ENCODE measurements at regions not wholly inside any gene's neighbourhood (a gene's known extent, or its start where the extent isn't known, plus 50 kb on each side); places are given as distances from the start of the nearest gene placed in this dataset.

DNA sequence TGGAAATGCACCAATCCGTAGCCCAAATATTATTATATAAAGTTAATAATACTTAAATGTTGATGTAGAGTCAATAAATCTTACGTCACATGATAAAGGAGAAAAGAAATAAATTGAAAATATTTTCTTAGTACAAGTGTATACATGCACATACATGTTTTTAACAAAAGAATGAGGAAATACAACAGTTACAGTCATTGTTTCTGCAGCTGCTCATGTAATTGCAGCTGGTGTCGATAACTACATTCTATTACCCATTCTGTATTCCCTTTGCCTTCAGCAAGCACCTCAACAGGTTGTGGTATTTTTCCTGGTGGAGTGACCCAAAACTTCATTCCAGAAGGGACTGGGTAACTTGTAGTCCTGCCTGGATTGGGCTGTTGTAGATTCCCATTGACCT lies 377.8 kb upstream of the FSIP2 start:
- TF ChIP-seq, protein P1, sequence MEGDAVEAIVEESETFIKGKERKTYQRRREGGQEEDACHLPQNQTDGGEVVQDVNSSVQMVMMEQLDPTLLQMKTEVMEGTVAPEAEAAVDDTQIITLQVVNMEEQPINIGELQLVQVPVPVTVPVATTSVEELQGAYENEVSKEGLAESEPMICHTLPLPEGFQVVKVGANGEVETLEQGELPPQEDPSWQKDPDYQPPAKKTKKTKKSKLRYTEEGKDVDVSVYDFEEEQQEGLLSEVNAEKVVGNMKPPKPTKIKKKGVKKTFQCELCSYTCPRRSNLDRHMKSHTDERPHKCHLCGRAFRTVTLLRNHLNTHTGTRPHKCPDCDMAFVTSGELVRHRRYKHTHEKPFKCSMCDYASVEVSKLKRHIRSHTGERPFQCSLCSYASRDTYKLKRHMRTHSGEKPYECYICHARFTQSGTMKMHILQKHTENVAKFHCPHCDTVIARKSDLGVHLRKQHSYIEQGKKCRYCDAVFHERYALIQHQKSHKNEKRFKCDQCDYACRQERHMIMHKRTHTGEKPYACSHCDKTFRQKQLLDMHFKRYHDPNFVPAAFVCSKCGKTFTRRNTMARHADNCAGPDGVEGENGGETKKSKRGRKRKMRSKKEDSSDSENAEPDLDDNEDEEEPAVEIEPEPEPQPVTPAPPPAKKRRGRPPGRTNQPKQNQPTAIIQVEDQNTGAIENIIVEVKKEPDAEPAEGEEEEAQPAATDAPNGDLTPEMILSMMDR (IDR thresholded peaks at IDR 0.05) = no peak
- no peak for TF ChIP-seq POLR2AphosphoS5 (IDR thresholded peaks at IDR 0.05)
- no peak for TF ChIP-seq POLR2A (IDR thresholded peaks at IDR 0.05)
- no peak for TF ChIP-seq EP300 (IDR thresholded peaks at IDR 0.05)
